Brain microvascular endothelial cell (primary cell): ENCODE measurements at regions not wholly inside any gene's neighbourhood (a gene's known extent, or its start where the extent isn't known, plus 50 kb on each side); places are given as distances from the start of the nearest gene placed in this dataset.

Experiments used
- DNase-seq: peaks from one replicate; pipeline ENCODE4 v3.0.0-alpha.2; 2020
- H3K27ac ChIP-seq: fragments of 250-450 bp; sonication (Bioruptor Pico); 2 replicates; pipeline ENCODE4 v1.5.1; 2020; ENCODE audit warnings: mild to moderate bottlenecking, moderate library complexity
- H3K27me3 ChIP-seq: fragments of 250-450 bp; sonication (Bioruptor Pico); replicated peaks from 2 replicates; pipeline ENCODE4 v1.5.1; 2020; ENCODE audit warnings: mild to moderate bottlenecking
- H3K36me3 ChIP-seq: fragments of 250-450 bp; sonication (Bioruptor Pico); replicated peaks from 2 replicates; pipeline ENCODE4 v1.5.1; 2020; ENCODE audit warnings: mild to moderate bottlenecking
- H3K4me3 ChIP-seq: 2 replicates; pipeline ENCODE4 v1.5.1; 2011; ENCODE audit warnings: low read depth, mild to moderate bottlenecking, control low read depth, low read length, moderate library complexity
- CTCF ChIP-seq: IDR thresholded peaks from 2 replicates; pipeline ENCODE4 v1.5.1; 2011; ENCODE audit warnings: low read depth, mild to moderate bottlenecking, moderate library complexity, low read length, control low read depth, inconsistent platforms; ENCODE audit errors: missing control alignments
- in situ Hi-C: cut with HindIII; loops from 2 replicates; pipeline ENCODE4 v1.10.0; 2017; ENCODE audit warnings: low sequenced_read_pairs, low pct_ligation_motif_present

DNA sequence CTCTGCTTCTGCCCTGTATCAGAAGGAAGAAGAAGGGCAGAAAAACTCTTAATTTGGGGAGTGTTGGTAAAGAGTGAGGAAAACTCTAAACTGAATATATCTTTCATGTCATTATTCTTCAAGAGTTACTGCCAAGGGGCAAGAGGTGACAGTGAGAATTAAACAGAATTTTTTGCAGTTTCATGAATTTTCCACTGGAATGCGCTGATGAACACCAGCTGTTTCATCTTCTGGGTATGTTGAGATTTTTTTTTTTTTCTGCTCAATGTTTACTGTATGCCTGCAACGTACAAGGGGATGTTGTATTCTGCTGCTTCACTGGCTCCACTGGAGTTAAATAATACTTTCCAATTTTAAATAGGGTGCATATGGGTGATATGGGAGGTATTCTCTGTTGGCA is 117.8 kb downstream of the FAM76B start:
- no peaks in the 10 kb centered on the region for H3K36me3 ChIP-seq
- H3K27ac ChIP-seq = no peak overlapping the region
- H3K27me3 ChIP-seq = no peaks in the 10 kb centered on the region
- H3K4me3 ChIP-seq = no peak overlapping the region
- TF ChIP-seq CTCF = no peak
- in situ Hi-C loops = no loop called here
- DNase-seq = no peak

- Histone ChIP-seq H3K27ac (no peak overlapping the region), H3K27me3 (no peaks in the 10 kb centered on the region), H3K4me3 (no peak overlapping the region), H3K36me3 (no peaks in the 10 kb centered on the region)
- no peak for DNase-seq
- in situ Hi-C loops = no loop called here
- TF ChIP-seq CTCF = no peak
Measured at GRCh38 chr11:95668131-95668530, 121.5 kb downstream of the FAM76B start.

- H3K27me3 ChIP-seq = no peaks in the 10 kb centered on the region
- H3K36me3 ChIP-seq = no peaks in the 10 kb centered on the region
- in situ Hi-C loops = no loop called here
- no peak for DNase-seq
- no peak for TF ChIP-seq CTCF
- no peak overlapping the region for H3K4me3 ChIP-seq
- no peak overlapping the region for H3K27ac ChIP-seq
Measured at GRCh38 chr11:95661162-95661561, 128.4 kb downstream of the FAM76B start.

GRCh38 chr11:95660038-95660437 is 129.5 kb downstream of the FAM76B start:
- Histone ChIP-seq H3K4me3 (no peak overlapping the region), H3K27me3 (no peaks in the 10 kb centered on the region), H3K27ac (no peak overlapping the region), H3K36me3 (no peaks in the 10 kb centered on the region)
- in situ Hi-C loops = no loop called here
- no peak for TF ChIP-seq CTCF
- DNase-seq = no peak

DNA sequence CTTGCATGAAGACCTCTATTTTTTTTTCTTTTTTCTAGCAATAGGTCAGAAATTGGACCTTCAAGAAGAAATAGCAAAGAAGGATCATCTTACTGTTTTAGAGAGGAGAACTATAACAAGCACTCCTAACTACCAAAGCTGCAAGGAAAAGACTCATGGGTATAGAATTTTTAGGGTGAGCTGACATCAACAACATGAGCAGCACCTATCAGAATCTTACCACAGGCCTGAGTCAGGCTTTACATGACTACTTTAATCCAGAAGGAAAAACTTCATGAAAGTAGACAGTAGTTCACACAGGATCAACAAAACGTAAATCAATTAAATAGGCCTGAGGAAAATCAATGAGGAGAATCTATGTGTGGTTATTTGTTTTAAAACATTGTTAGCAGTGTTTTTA is 130.5 kb downstream of the FAM76B start:
- H3K27ac ChIP-seq = no peak overlapping the region
- no peaks in the 10 kb centered on the region for H3K36me3 ChIP-seq
- DNase-seq = peak; percentile 49
- in situ Hi-C loops = no loop called here
- no peak for TF ChIP-seq CTCF
- H3K4me3 ChIP-seq = no peak overlapping the region
- no peaks in the 10 kb centered on the region for H3K27me3 ChIP-seq

GRCh38 chr11:95655536-95655935 is 134.0 kb downstream of the FAM76B start:
- Histone ChIP-seq H3K27me3 (no peaks in the 10 kb centered on the region), H3K4me3 (no peak overlapping the region), H3K36me3 (no peaks in the 10 kb centered on the region), H3K27ac (no peak overlapping the region)
- DNase-seq = no peak
- TF ChIP-seq CTCF = no peak
- in situ Hi-C loops = no loop called here
